SKM-1 (cell line): ENCODE measurements at regions not wholly inside any gene's neighbourhood (a gene's known extent, or its start where the extent isn't known, plus 50 kb on each side); places are given as distances from the start of the nearest gene placed in this dataset.
"Not testable (repeated sequence)": the region's sequence is repeated elsewhere in the genome, so short reads cannot be mapped to it uniquely, and the experiment has no call there.

ENCODE experiments used
- DNase-seq: peaks from one replicate; lab custom pipeline; 2025; ENCODE audit not compliant: unreplicated experiment; lab: John Stamatoyannopoulos, UW

- DNase-seq, result not testable (repeated sequence)
Measured at GRCh38 chr1:188003687-188004086, 1174.9 kb downstream of the PLA2G4A start.

GRCh38 chr1:188004849-188005248 lies 1176.1 kb downstream of the PLA2G4A start:
- no peak for DNase-seq

GRCh38 chr1:188006354-188006753 lies 1177.6 kb downstream of the PLA2G4A start:
- DNase-seq, result no peak

- DNase-seq, result not testable (repeated sequence)
Measured at GRCh38 chr1:188013222-188013849, 1184.6 kb downstream of the PLA2G4A start.

- DNase-seq, result no peak
Measured at GRCh38 chr1:188017921-188018320, 1189.2 kb downstream of the PLA2G4A start.

GRCh38 chr1:188022661-188023060 lies 1193.9 kb downstream of the PLA2G4A start:
- no peak for DNase-seq

- no peak for DNase-seq
Measured at GRCh38 chr1:188023206-188023605, 1194.5 kb downstream of the PLA2G4A start.

GRCh38 chr1:188027613-188028012 lies 1198.9 kb downstream of the PLA2G4A start:
- DNase-seq, result no peak

GRCh38 chr1:188037572-188037971 lies 1208.8 kb downstream of the PLA2G4A start:
- DNase-seq, result not testable (repeated sequence)

- DNase-seq, result no peak
Measured at GRCh38 chr1:188043536-188044245, 1214.9 kb downstream of the PLA2G4A start.

- DNase-seq, result no peak
Measured at GRCh38 chr1:188050250-188050649, 1221.5 kb downstream of the PLA2G4A start.

GRCh38 chr1:188056011-188056410 lies 1227.3 kb downstream of the PLA2G4A start:
- DNase-seq, result no peak

GRCh38 chr1:188058801-188059200 lies 1230.1 kb downstream of the PLA2G4A start:
- no peak for DNase-seq

- no peak for DNase-seq
Measured at GRCh38 chr1:188061881-188062280, 1233.1 kb downstream of the PLA2G4A start.

GRCh38 chr1:188062456-188062855 lies 1233.7 kb downstream of the PLA2G4A start:
- no peak for DNase-seq

- no peak for DNase-seq
Measured at GRCh38 chr1:188065917-188066316, 1237.2 kb downstream of the PLA2G4A start.

- DNase-seq, result no peak
Measured at GRCh38 chr1:188070848-188071247, 1242.1 kb downstream of the PLA2G4A start.

- no peak for DNase-seq
Measured at GRCh38 chr1:188089015-188089414, 1260.3 kb downstream of the PLA2G4A start.

GRCh38 chr1:188089461-188089860 lies 1260.7 kb downstream of the PLA2G4A start:
- DNase-seq, result no peak

GRCh38 chr1:188096521-188096920 lies 1267.8 kb downstream of the PLA2G4A start:
- no peak for DNase-seq

GRCh38 chr1:188117436-188117835 lies 1288.7 kb downstream of the PLA2G4A start:
- DNase-seq, result no peak

- no peak for DNase-seq
Measured at GRCh38 chr1:188122646-188123045, 1293.9 kb downstream of the PLA2G4A start.

- DNase-seq, result no peak
Measured at GRCh38 chr1:188127507-188127906, 1298.8 kb downstream of the PLA2G4A start.
